OCI-LY7 (cell line): ENCODE measurements at regions not wholly inside any gene's neighbourhood (a gene's known extent, or its start where the extent isn't known, plus 50 kb on each side); places are given as distances from the start of the nearest gene placed in this dataset.

Experiments
- BruUV-seq: library from RNA; stranded (reverse); fragments of 400-500 nt; replicated peaks from 2 replicates; lab custom pipeline; 2021; lab: Mats Ljungman, UMichigan
- CTCF ChIA-PET: fragments of 300-600 bp; sonication (Branson Sonifier 250); formaldehyde crosslinking; loops from one replicate; lab custom pipeline; 2022; ENCODE audit warnings: antibody characterized with exemption; ENCODE audit not compliant: unreplicated experiment; lab: Charles Lee
- POLR2A ChIA-PET: fragments of 300-600 bp; sonication (Branson Sonifier 250); formaldehyde crosslinking; loops from one replicate; lab custom pipeline; 2022; ENCODE audit warnings: antibody characterized with exemption; lab: Charles Lee
- DNase-seq: peaks from one replicate; pipeline ENCODE4 v3.0.0-alpha.2; 2015; ENCODE audit warnings: low spot score
- H2AFZ ChIP-seq: fragments of 200-600 bp; sonication (generic), shearing (Covaris generic); 2 replicates; pipeline ENCODE4 v1.6.1; 2014; ENCODE audit warnings: mild to moderate bottlenecking, antibody characterized with exemption, low read length, moderate library complexity
- H3K27ac ChIP-seq: fragments of 200-600 bp; sonication (generic); 2 replicates; pipeline ENCODE4 v1.5.1; 2014; ENCODE audit warnings: mixed run types, low read depth, mild to moderate bottlenecking, moderate library complexity, low read length, inconsistent platforms; ENCODE audit not compliant: poor library complexity, severe bottlenecking
- H3K36me3 ChIP-seq: fragments of 200-600 bp; sonication (generic); 2 replicates; pipeline ENCODE4 v1.6.1; 2014; ENCODE audit warnings: mild to moderate bottlenecking, antibody characterized with exemption, low read length, moderate library complexity, mixed read lengths; ENCODE audit not compliant: insufficient read depth
- H3K4me1 ChIP-seq: fragments of 200-600 bp; sonication (generic); 2 replicates; pipeline ENCODE4 v1.5.1; 2014; ENCODE audit warnings: mild to moderate bottlenecking, low read length; ENCODE audit not compliant: insufficient read depth, poor library complexity, severe bottlenecking
- H3K4me2 ChIP-seq: fragments of 200-600 bp; sonication (generic); 2 replicates; pipeline ENCODE4 v1.6.1; 2014; ENCODE audit warnings: mild to moderate bottlenecking, low read length
- H3K4me3 ChIP-seq: fragments of 200-600 bp; sonication (generic); 2 replicates; pipeline ENCODE4 v1.5.1; 2014; ENCODE audit warnings: mild to moderate bottlenecking, low read depth, low read length; ENCODE audit not compliant: poor library complexity, severe bottlenecking
- H3K79me2 ChIP-seq: fragments of 200-600 bp; sonication (generic); 2 replicates; pipeline ENCODE4 v1.6.1; 2016; ENCODE audit warnings: low read depth, mild to moderate bottlenecking, low read length, moderate library complexity, mixed read lengths; ENCODE audit not compliant: insufficient read depth
- H3K9me2 ChIP-seq: fragments of 200-600 bp; sonication (generic); 2 replicates; pipeline ENCODE4 v1.6.1; 2016; ENCODE audit warnings: mild to moderate bottlenecking, low read length, mixed read lengths; ENCODE audit not compliant: insufficient read depth
- H3K9me3 ChIP-seq: fragments of 200-600 bp; sonication (generic); 2 replicates; pipeline ENCODE4 v1.6.1; 2014; ENCODE audit warnings: mild to moderate bottlenecking, mixed run types, low read length, mixed read lengths
- H4K20me1 ChIP-seq: fragments of 200-600 bp; sonication (generic); 2 replicates; pipeline ENCODE4 v1.6.1; 2014; ENCODE audit warnings: mild to moderate bottlenecking, antibody characterized with exemption, low read length, moderate library complexity, mixed read lengths; ENCODE audit not compliant: insufficient read depth
- EZH2phosphoT487 ChIP-seq: fragments of 200-600 bp; sonication (generic); IDR thresholded peaks from 2 replicates; pipeline ENCODE4 v1.6.1; 2018; ENCODE audit warnings: low read depth, borderline replicate concordance, mild to moderate bottlenecking, mixed run types, antibody characterized with exemption, low read length, moderate library complexity, mixed read lengths
- intact Hi-C: fragments of 100-400 bp; cut with micrococcal nuclease; formaldehyde crosslinking; loops from one replicate; pipeline ENCODE4 v1.10.0; 2022; ENCODE audit not compliant: unreplicated experiment
- TF ChIP-seq, protein P1 (sequence below): fragments of 200-600 bp; sonication (generic); conservative IDR thresholded peaks from 2 replicates; pipeline ENCODE4 v1.5.1; 2014; ENCODE audit warnings: mild to moderate bottlenecking, antibody characterized with exemption, low read length, moderate library complexity, mixed read lengths

DNA sequence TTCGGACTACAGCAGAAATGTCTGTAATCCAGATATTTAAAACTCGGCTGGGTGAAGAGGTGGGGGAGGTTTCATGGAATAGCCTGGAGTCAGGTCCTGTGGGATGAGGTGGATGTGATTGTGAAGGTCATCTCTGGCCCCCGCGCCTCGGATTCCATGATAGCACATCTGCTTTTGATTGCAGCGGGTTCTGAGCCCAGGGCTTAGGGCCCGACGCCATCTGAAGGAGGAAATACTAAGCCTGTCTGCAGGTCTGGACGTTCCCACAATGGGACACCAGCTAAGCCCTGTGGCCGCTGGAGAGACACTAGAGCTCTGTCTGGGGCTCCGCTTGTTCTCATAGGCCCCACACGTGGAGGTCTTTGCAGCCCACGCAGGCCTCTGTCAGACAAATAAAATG is 328.7 kb downstream of the CXCL12 start:
- ChIA-PET POLR2A (no interaction called here), CTCF (no interaction called here)
- BruUV-seq, result no TSS peak
- no peak overlapping the region for H2AFZ ChIP-seq
- intact Hi-C loops, result no loop called here
- H3K4me2 ChIP-seq, result no peak overlapping the region
- H3K4me1 ChIP-seq, result no peaks in the 10 kb centered on the region
- H3K27ac ChIP-seq, result no peak overlapping the region
- H3K36me3 ChIP-seq, result no peaks in the 10 kb centered on the region
- no peak overlapping the region for H3K4me3 ChIP-seq
- H4K20me1 ChIP-seq, result no peaks in the 10 kb centered on the region
- H3K9me3 ChIP-seq, result no peaks in the 10 kb centered on the region
- no peak for DNase-seq
- no peaks in the 10 kb centered on the region for H3K9me2 ChIP-seq
- no peaks in the 10 kb centered on the region for H3K79me2 ChIP-seq
- TF ChIP-seq, protein P1, sequence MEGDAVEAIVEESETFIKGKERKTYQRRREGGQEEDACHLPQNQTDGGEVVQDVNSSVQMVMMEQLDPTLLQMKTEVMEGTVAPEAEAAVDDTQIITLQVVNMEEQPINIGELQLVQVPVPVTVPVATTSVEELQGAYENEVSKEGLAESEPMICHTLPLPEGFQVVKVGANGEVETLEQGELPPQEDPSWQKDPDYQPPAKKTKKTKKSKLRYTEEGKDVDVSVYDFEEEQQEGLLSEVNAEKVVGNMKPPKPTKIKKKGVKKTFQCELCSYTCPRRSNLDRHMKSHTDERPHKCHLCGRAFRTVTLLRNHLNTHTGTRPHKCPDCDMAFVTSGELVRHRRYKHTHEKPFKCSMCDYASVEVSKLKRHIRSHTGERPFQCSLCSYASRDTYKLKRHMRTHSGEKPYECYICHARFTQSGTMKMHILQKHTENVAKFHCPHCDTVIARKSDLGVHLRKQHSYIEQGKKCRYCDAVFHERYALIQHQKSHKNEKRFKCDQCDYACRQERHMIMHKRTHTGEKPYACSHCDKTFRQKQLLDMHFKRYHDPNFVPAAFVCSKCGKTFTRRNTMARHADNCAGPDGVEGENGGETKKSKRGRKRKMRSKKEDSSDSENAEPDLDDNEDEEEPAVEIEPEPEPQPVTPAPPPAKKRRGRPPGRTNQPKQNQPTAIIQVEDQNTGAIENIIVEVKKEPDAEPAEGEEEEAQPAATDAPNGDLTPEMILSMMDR, result no peak
- no peak for TF ChIP-seq EZH2phosphoT487

- intact Hi-C loops, result no loop called here
- no peaks in the 10 kb centered on the region for H3K9me2 ChIP-seq
- POLR2A ChIA-PET, result interaction anchor here (0.6 kb wide), 2 partner anchors 77 to 81 kb away, joined by 3 to 6 read pairs; no protein-coding TSS in a partner anchor
- H3K4me1 ChIP-seq, result no peaks in the 10 kb centered on the region
- BruUV-seq, result no TSS peak
- H3K9me3 ChIP-seq, result no peaks in the 10 kb centered on the region
- no peaks in the 10 kb centered on the region for H3K36me3 ChIP-seq
- TF ChIP-seq, protein P1, result no peak
- no peak for TF ChIP-seq EZH2phosphoT487
- no peaks in the 10 kb centered on the region for H4K20me1 ChIP-seq
- CTCF ChIA-PET, result no interaction called here
- H3K79me2 ChIP-seq, result no peaks in the 10 kb centered on the region
- H3K4me3 ChIP-seq, result no peak overlapping the region
- no peak overlapping the region for H2AFZ ChIP-seq
- H3K27ac ChIP-seq, result no peak overlapping the region
- H3K4me2 ChIP-seq, result no peak overlapping the region
- DNase-seq, result no peak
These were observed 330.9 kb downstream of the CXCL12 start for GRCh38 chr10:44054046-44054445.

GRCh38 chr10:44053391-44053790 is 331.5 kb downstream of the CXCL12 start:
- no peak overlapping the region for H2AFZ ChIP-seq
- no peak overlapping the region for H3K4me3 ChIP-seq
- DNase-seq, result no peak
- TF ChIP-seq EZH2phosphoT487, result no peak
- TF ChIP-seq, protein P1, result no peak
- no peaks in the 10 kb centered on the region for H3K9me2 ChIP-seq
- intact Hi-C loops, result no loop called here
- H3K9me3 ChIP-seq, result no peaks in the 10 kb centered on the region
- POLR2A ChIA-PET, result interaction anchor here (0.6 kb wide), 1 partner anchor 81 kb away, joined by 6 read pairs; no protein-coding TSS in a partner anchor
- BruUV-seq, result no TSS peak
- H4K20me1 ChIP-seq, result no peaks in the 10 kb centered on the region
- CTCF ChIA-PET, result no interaction called here
- H3K4me2 ChIP-seq, result no peak overlapping the region
- no peaks in the 10 kb centered on the region for H3K36me3 ChIP-seq
- H3K79me2 ChIP-seq, result no peaks in the 10 kb centered on the region
- no peaks in the 10 kb centered on the region for H3K4me1 ChIP-seq
- H3K27ac ChIP-seq, result no peak overlapping the region
